HCT116 (cell line): ENCODE measurements at regions not wholly inside any gene's neighbourhood (a gene's known extent, or its start where the extent isn't known, plus 50 kb on each side); places are given as distances from the start of the nearest gene placed in this dataset.

ENCODE experiments used
- ATAC-seq: fragments of 200-7000 bp; cut with Tn5 transposase; 2 replicates; pipeline ENCODE4 v1.9.1; 2020; ENCODE audit warnings: mild to moderate bottlenecking, moderate library complexity
- BruUV-seq: library from RNA; stranded (reverse); fragments of 400-500 nt; replicated peaks from 2 replicates; lab custom pipeline; 2021; lab: Mats Ljungman, UMichigan
- CTCF ChIA-PET: fragments of 300-600 bp; sonication (Branson Sonifier 250); formaldehyde crosslinking; loops from one replicate; lab custom pipeline; 2021; ENCODE audit warnings: antibody characterized with exemption; lab: Charles Lee
- POLR2A ChIA-PET: fragments of 300-600, 350-600 bp; sonication (Branson Sonifier 250); formaldehyde crosslinking; loops from one replicate; lab custom pipeline; 2021; ENCODE audit warnings: antibody characterized with exemption; lab: Charles Lee
- RAD21 ChIA-PET, 2 experiments: fragments of 300-600 bp; sonication (Branson Sonifier 250); formaldehyde crosslinking; loops; one replicate each; lab custom pipeline; 2023; ENCODE audit warnings: low total read pairs in 2 of 2; ENCODE audit not compliant: uncharacterized antibody in 2 of 2, unreplicated experiment in 2 of 2, low non-redundant PET in 1 of 2; lab: Charles Lee
- DNase-seq: peaks from one replicate; pipeline ENCODE4 v3.0.0-alpha.2; 2010; ENCODE audit warnings: low read depth, low spot score
- H2AFZ ChIP-seq: fragments of 200-600 bp; shearing (Covaris generic), sonication (generic); 2 replicates; pipeline ENCODE4 v1.6.1; 2017; ENCODE audit warnings: low read depth, mixed run types, mixed read lengths, antibody characterized with exemption, low read length; ENCODE audit not compliant: poor library complexity, severe bottlenecking
- H3K27ac ChIP-seq: 2 replicates; pipeline ENCODE4 v1.5.1; 2012; ENCODE audit warnings: low read depth, low read length
- H3K27me3 ChIP-seq: fragments of 200-600 bp; sonication (generic); 2 replicates; pipeline ENCODE4 v1.6.1; 2016; ENCODE audit warnings: mixed run types, low read length, mixed read lengths; ENCODE audit not compliant: insufficient read depth
- H3K36me3 ChIP-seq, 2 experiments: fragments of 200-500 bp in 1 of 2; fragments of 200-600 bp in 1 of 2; sonication (Bioruptor generic) in 1 of 2; sonication (generic) in 1 of 2; 2 replicates each; pipeline versions ENCODE4 v1.5.1 to v1.6.1; 2014 to 2016; ENCODE audit warnings: low read length in 2 of 2, inconsistent platforms in 1 of 2, mixed read lengths in 1 of 2, mixed run types in 1 of 2; ENCODE audit not compliant: insufficient read depth in 2 of 2, control insufficient read depth in 1 of 2
- H3K4me1 ChIP-seq, 2 experiments: fragments of 200-600 bp in 1 of 2; sonication (generic) in 1 of 2; 2 replicates each; pipeline versions ENCODE4 v1.5.1 to v1.6.1; 2012 to 2017; ENCODE audit warnings: low read length in 2 of 2, inconsistent platforms in 1 of 2, mild to moderate bottlenecking in 1 of 2, mixed read lengths in 1 of 2, mixed run types in 1 of 2, moderate library complexity in 1 of 2; ENCODE audit not compliant: insufficient read depth in 2 of 2, control insufficient read depth in 1 of 2
- H3K4me2 ChIP-seq: fragments of 200-600 bp; sonication (generic); 2 replicates; pipeline ENCODE4 v1.6.1; 2017; ENCODE audit warnings: mixed run types, low read length, mixed read lengths
- H3K4me3 ChIP-seq, 2 experiments: fragments of 200-600 bp in 1 of 2; sonication (generic) in 1 of 2; replicated peaks in 1 of 2; 2 replicates each; pipeline ENCODE4 v1.5.1; 2011 to 2016; ENCODE audit warnings: low read length in 2 of 2, control low read depth in 1 of 2, low read depth in 1 of 2, mild to moderate bottlenecking in 1 of 2, mixed read lengths in 1 of 2, mixed run types in 1 of 2
- H3K79me2 ChIP-seq: fragments of 200-600 bp; sonication (generic); 2 replicates; pipeline ENCODE4 v1.6.1; 2017; ENCODE audit warnings: mild to moderate bottlenecking, mixed run types, low read length, moderate library complexity, mixed read lengths; ENCODE audit not compliant: insufficient read depth
- H3K9ac ChIP-seq: fragments of 200-600 bp; sonication (generic); 2 replicates; pipeline ENCODE4 v1.6.1; 2016; ENCODE audit warnings: low read length, mixed read lengths
- H3K9me2 ChIP-seq: fragments of 200-600 bp; sonication (generic), shearing (Covaris generic); 2 replicates; pipeline ENCODE4 v1.6.1; 2017; ENCODE audit warnings: mixed run types, mild to moderate bottlenecking, moderate library complexity; ENCODE audit not compliant: insufficient read depth
- H3K9me3 ChIP-seq, 2 experiments: fragments of 200-500 bp in 1 of 2; fragments of 200-600 bp in 1 of 2; sonication (Bioruptor generic) in 1 of 2; sonication (generic) in 1 of 2; 2 replicates each; pipeline ENCODE4 v1.6.1; 2014 to 2017; ENCODE audit warnings: low read length in 2 of 2, mixed read lengths in 2 of 2, inconsistent platforms in 1 of 2, low read depth in 1 of 2, mild to moderate bottlenecking in 1 of 2, mixed run types in 1 of 2, moderate library complexity in 1 of 2; ENCODE audit not compliant: control insufficient read depth in 1 of 2, insufficient read depth in 1 of 2
- H4K20me1 ChIP-seq: fragments of 200-600 bp; sonication (generic), shearing (Covaris generic); 2 replicates; pipeline ENCODE4 v1.6.1; 2017; ENCODE audit warnings: mixed run types, mild to moderate bottlenecking, moderate library complexity; ENCODE audit not compliant: insufficient read depth
- ATF3 ChIP-seq: IDR thresholded peaks from 2 replicates; pipeline ENCODE4 v1.6.1; 2012
- CBX3 ChIP-seq: IDR thresholded peaks from 2 replicates; pipeline ENCODE4 v1.6.1; 2012; ENCODE audit warnings: low read depth
- CEBPB ChIP-seq: IDR thresholded peaks from 2 replicates; pipeline ENCODE4 v1.6.1; 2012; ENCODE audit warnings: low read depth
- EGR1 ChIP-seq: IDR thresholded peaks from 2 replicates; pipeline ENCODE4 v1.6.1; 2012; ENCODE audit warnings: low read depth
- FOSL1 ChIP-seq: IDR thresholded peaks from 2 replicates; pipeline ENCODE4 v1.6.1; 2012; ENCODE audit warnings: low read depth
- POLR2AphosphoS5 ChIP-seq: IDR thresholded peaks from 2 replicates; pipeline ENCODE4 v1.6.1; 2011; ENCODE audit warnings: mild to moderate bottlenecking, low read depth, low read length, moderate library complexity
- SP1 ChIP-seq: IDR thresholded peaks from 2 replicates; pipeline ENCODE4 v1.6.1; 2012; ENCODE audit warnings: low read depth
- YY1 ChIP-seq: IDR thresholded peaks from 2 replicates; pipeline ENCODE4 v1.6.1; 2011; ENCODE audit warnings: low read length, low read depth, moderate library complexity, mild to moderate bottlenecking; ENCODE audit not compliant: insufficient replicate concordance; ENCODE audit errors: extremely low read depth
- ZNF274 ChIP-seq: fragments of 200-500 bp; sonication (Bioruptor generic); IDR thresholded peaks from 2 replicates; pipeline ENCODE4 v1.6.1; 2014; ENCODE audit warnings: mild to moderate bottlenecking, low read depth, low read length, inconsistent platforms
- intact Hi-C: fragments of 100-400 bp; cut with micrococcal nuclease; formaldehyde crosslinking; loops from 2 replicates; pipeline ENCODE4 v1.10.0; 2022
- TF ChIP-seq, protein P1 (sequence below): IDR thresholded peaks from 2 replicates; pipeline ENCODE4 v1.6.1; 2011; ENCODE audit warnings: mild to moderate bottlenecking, low read length, moderate library complexity; ENCODE audit not compliant: insufficient replicate concordance; ENCODE audit errors: extremely low read depth
- TF ChIP-seq, protein P2 (sequence below), 3 experiments: fragments of 200-600 bp in 1 of 3; sonication (generic) in 1 of 3; IDR thresholded peaks in 2 of 3; conservative IDR thresholded peaks in 1 of 3; 2 replicates each; pipeline ENCODE4 v1.5.1; 2012 to 2017; ENCODE audit warnings: low read depth in 2 of 3, low read length in 2 of 3, antibody characterized with exemption in 1 of 3, borderline replicate concordance in 1 of 3, control low read depth in 1 of 3, mild to moderate bottlenecking in 1 of 3, mixed read lengths in 1 of 3, mixed run types in 1 of 3, moderate library complexity in 1 of 3; ENCODE audit not compliant: insufficient read depth in 1 of 3

- Histone ChIP-seq H3K27me3 (no peaks in the 10 kb centered on the region), H3K9ac (no peak overlapping the region), H3K4me3 (no peak overlapping the region), H3K79me2 (no peaks in the 10 kb centered on the region), H3K4me2 (no peak overlapping the region)
- POLR2A ChIA-PET, result no interaction called here
- ATAC-seq, result no peak
- RAD21 ChIA-PET, result no interaction called here
- CTCF ChIA-PET, result no interaction called here
- no peak for TF ChIP-seq CEBPB
- TF ChIP-seq ATF3, result no peak
- TF ChIP-seq YY1, result no peak
- TF ChIP-seq ZNF274, result no peak
- TF ChIP-seq, protein P1, sequence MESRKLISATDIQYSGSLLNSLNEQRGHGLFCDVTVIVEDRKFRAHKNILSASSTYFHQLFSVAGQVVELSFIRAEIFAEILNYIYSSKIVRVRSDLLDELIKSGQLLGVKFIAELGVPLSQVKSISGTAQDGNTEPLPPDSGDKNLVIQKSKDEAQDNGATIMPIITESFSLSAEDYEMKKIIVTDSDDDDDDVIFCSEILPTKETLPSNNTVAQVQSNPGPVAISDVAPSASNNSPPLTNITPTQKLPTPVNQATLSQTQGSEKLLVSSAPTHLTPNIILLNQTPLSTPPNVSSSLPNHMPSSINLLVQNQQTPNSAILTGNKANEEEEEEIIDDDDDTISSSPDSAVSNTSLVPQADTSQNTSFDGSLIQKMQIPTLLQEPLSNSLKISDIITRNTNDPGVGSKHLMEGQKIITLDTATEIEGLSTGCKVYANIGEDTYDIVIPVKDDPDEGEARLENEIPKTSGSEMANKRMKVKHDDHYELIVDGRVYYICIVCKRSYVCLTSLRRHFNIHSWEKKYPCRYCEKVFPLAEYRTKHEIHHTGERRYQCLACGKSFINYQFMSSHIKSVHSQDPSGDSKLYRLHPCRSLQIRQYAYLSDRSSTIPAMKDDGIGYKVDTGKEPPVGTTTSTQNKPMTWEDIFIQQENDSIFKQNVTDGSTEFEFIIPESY, result no peak
- no peak for TF ChIP-seq CBX3
- no peak for TF ChIP-seq POLR2AphosphoS5
- TF ChIP-seq, protein P2, sequence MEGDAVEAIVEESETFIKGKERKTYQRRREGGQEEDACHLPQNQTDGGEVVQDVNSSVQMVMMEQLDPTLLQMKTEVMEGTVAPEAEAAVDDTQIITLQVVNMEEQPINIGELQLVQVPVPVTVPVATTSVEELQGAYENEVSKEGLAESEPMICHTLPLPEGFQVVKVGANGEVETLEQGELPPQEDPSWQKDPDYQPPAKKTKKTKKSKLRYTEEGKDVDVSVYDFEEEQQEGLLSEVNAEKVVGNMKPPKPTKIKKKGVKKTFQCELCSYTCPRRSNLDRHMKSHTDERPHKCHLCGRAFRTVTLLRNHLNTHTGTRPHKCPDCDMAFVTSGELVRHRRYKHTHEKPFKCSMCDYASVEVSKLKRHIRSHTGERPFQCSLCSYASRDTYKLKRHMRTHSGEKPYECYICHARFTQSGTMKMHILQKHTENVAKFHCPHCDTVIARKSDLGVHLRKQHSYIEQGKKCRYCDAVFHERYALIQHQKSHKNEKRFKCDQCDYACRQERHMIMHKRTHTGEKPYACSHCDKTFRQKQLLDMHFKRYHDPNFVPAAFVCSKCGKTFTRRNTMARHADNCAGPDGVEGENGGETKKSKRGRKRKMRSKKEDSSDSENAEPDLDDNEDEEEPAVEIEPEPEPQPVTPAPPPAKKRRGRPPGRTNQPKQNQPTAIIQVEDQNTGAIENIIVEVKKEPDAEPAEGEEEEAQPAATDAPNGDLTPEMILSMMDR (IDR thresholded peaks at IDR 0.05 in 2 of 3, conservative IDR thresholded peaks at IDR 0.05 in 1 of 3; ENCODE audit: borderline replicate concordance in 1 of 3, insufficient read depth in 1 of 3, low read depth in 2 of 3, low read length in 2 of 3), result no peak
- no peak for TF ChIP-seq EGR1
- TF ChIP-seq SP1, result no peak
- no peak for TF ChIP-seq FOSL1
- TF ChIP-seq, all 23 proteins: peak for 0
- H3K9me3 ChIP-seq, result peaks cover 7% of the 10 kb centered on the region in 2 experiments; a peak in 2 of 4 replicates
- no peaks in the 10 kb centered on the region for H4K20me1 ChIP-seq
- H2AFZ ChIP-seq, result no peak overlapping the region
- H3K27ac ChIP-seq, result no peak overlapping the region
- H3K9me2 ChIP-seq, result no peaks in the 10 kb centered on the region
- DNase-seq, result no peak
- BruUV-seq, result no TSS peak
- intact Hi-C loops, result no loop called here
- no peaks in the 10 kb centered on the region for H3K36me3 ChIP-seq
- no peaks in the 10 kb centered on the region for H3K4me1 ChIP-seq
These were observed 224.2 kb upstream of the ANO5 start for GRCh38 chr11:21968702-21969101.
